ENCODE measurements at regions not wholly inside any gene's neighbourhood (a gene's known extent, or its start where the extent isn't known, plus 50 kb on each side); places are given as distances from the start of the nearest gene placed in this dataset.

DNA sequence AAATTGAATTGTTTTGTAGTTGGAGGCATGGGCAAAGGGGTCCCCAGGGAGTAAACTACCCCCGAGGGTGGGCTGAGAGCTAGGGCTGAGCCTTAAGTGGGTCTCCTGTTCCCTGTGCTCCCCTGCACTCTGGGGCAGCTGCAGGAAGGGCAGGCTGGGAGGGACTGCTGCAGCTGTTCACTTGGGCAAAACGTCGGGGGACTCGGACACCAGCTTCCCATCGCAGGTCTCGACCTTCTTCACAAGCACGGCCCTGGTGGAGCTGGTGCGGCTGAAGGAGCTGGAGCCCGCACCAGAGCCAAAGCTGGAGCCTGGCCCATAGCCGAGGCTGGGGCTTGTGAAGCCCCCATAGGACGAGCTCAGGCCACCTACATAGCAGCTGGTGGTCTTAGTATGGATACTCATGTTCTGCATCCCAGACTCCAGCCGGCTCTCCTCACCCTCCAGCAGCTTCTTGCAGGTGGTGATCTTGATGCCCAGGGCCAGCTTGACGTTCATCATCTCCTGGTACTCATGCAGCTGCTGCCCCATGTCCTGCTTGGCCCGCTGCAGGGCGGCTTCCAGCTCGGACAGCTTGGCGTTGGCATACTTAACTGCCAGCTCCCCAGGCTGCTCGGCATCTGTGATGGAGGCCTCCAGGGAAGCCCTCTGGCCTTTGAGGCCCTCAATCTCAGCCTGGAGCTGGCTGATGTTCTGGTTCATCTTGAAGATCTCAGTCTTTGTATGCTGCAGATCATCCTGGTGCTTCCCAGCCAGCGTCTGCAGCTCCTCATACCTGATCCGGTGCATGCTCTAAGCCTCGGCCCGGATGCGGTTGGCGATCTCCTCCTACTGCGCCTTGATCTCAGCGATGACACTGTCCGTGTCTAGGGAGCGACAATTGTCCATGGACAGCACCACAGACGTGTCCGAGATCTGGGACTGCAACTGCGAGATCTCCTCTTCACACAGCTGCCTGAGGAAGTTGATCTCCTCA lies 423.5 kb upstream of the ARPP21 start:
- no peak for ATAC-seq
- no peak for DNase-seq
- Histone ChIP-seq H3K9me3 (peaks cover 0 to 8% (median 0%) of the 10 kb centered on the region in 11 donors), H3K4me1 (no peaks in the 10 kb centered on the region), H3K27me3 (peaks cover 0 to 4% (median 0%) of the 10 kb centered on the region in 7 donors), H3K27ac (no peak overlapping the region), H3K4me3 (no peak overlapping the region), H3K36me3 (no peaks in the 10 kb centered on the region)
- 90 to 95% methylated on average over 31 of the region's 31 CpGs for WGBS, 2 donors
- intact Hi-C loops (cut with DNase I) = no loop called here
- no peak for TF ChIP-seq CTCF (IDR thresholded peaks at IDR 0.05)

DNA sequence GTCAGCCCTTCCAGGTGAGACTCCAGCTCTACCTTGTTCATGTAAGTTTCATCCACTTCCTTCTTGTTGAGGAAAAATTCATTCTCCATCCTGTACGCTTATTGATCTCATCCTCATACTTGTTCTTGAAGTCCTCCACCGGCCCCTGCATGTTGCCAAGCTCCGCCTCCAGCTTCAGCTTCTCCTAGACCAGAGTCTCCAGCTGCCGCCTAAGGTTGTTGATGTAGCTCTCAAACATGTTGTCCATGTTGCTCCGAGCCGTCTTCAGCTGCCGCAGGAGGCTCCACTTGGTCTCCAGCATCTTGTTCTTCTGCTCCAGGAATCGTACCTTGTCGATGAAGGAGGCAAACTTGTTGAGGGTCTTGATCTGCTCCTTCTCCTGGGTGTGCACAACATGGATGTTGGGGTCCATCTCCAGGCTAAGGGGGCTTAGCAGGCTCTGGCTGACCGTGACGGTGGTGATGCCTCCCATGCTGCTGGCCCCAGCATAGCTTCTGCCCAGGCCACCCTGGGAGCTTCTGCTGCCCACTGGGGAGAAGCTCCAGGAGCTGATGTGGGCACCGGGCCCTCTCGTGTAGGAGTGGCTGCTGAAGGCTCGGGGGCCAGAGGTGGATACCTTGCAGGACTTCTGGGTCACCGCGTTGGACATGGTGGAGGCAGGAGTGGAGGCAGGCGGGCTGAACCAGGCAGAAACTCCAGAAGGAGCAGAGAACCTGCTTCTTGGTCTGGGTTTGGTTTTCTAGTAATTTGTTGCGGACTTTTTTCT lies 422.6 kb upstream of the ARPP21 start:
- no peak for TF ChIP-seq CTCF (IDR thresholded peaks at IDR 0.05)
- DNase-seq = no peak
- no peak for ATAC-seq
- no peak overlapping the region for H3K27ac ChIP-seq
- no peaks in the 10 kb centered on the region for H3K4me1 ChIP-seq
- H3K9me3 ChIP-seq = peaks cover 0 to 8% (median 0%) of the 10 kb centered on the region in 11 donors
- no peak overlapping the region for H3K4me3 ChIP-seq
- no peaks in the 10 kb centered on the region for H3K36me3 ChIP-seq
- WGBS, 2 donors = 91 to 93% methylated on average over 18 of the region's 18 CpGs
- H3K27me3 ChIP-seq = peaks cover 0 to 4% (median 0%) of the 10 kb centered on the region in 7 donors
- intact Hi-C loops (cut with DNase I) = no loop called here

DNA sequence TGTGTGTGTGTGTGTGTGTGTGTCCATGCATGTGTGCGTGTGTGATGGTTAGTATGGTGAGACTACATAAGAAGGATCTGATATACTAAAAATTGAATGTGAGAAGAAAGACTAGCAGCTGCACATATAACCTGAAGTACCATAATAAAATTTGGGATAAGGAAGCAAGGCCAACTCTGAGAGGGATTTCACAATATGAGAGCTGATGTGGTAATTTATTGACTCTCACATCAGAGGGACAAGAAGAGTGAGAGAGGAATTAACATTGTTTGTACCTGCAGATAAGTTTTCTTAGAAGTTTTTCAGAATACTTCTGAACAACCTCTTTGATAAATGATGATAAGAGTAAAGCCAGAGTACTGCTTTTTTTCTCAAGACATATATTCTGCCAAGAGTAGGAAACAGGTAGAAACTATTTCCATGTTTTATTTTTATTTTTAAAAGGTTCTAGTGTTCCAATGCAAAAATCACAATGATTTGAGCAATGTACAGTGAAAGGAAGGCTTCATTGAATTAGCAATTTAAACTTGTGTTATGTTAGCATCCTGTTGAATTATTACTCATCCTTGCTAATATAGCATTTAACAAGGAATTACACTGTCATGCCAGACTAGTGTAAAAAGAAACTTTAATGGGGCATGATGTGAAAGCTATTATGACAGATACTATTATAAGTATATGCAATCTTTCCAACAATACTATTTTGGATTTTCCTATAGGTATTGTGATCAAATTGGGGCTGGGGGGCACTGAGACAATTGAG lies 415.5 kb upstream of the ARPP21 start:
- no peak for DNase-seq
- H3K27me3 ChIP-seq = peaks cover 0 to 4% (median 0%) of the 10 kb centered on the region in 7 donors
- ATAC-seq = no peak
- H3K4me1 ChIP-seq = no peaks in the 10 kb centered on the region
- intact Hi-C loops (cut with DNase I) = no loop called here
- WGBS, 2 donors = 95 to 96% methylated on average over 1 of the region's 1 CpG
- peaks cover 0 to 3% (median 0%) of the 10 kb centered on the region in 11 donors for H3K9me3 ChIP-seq
- H3K27ac ChIP-seq = no peak overlapping the region
- no peak for TF ChIP-seq CTCF (IDR thresholded peaks at IDR 0.05)
- no peaks in the 10 kb centered on the region for H3K36me3 ChIP-seq
- H3K4me3 ChIP-seq = no peak overlapping the region

Data from heart right ventricle (tissue), 16 donors.